MCF 10A (cell line): ENCODE measurements at regions not wholly inside any gene's neighbourhood (a gene's known extent, or its start where the extent isn't known, plus 50 kb on each side); places are given as distances from the start of the nearest gene placed in this dataset.

ENCODE experiments used
- BruUV-seq: library from RNA; stranded (reverse); fragments of 400-500 nt; replicated peaks from 2 replicates; lab custom pipeline; 2021; lab: Mats Ljungman, UMichigan
- CTCF ChIA-PET: fragments of 300-600 bp; sonication (Branson Sonifier 250); formaldehyde crosslinking; extraction: SDS; loops from one replicate; lab custom pipeline; 2021; ENCODE audit warnings: antibody characterized with exemption, inconsistent platforms; lab: Yijun Ruan, JAX
- POLR2A ChIA-PET: fragments of 300-600, 350-650 bp; sonication (Branson Sonifier 250); formaldehyde crosslinking; extraction: SDS; loops from one replicate; lab custom pipeline; 2020; ENCODE audit warnings: antibody characterized with exemption, inconsistent platforms; lab: Yijun Ruan, JAX
- DNase-seq: peaks from one replicate; pipeline ENCODE4 v3.0.0-alpha.2; 2018; ENCODE audit not compliant: unreplicated experiment
- H3K27ac Mint-ChIP-seq: one replicate; pipeline ENCODE4 v1.8.0; 2022; ENCODE audit warnings: mild to moderate bottlenecking, low read depth, mixed read lengths; ENCODE audit not compliant: unreplicated experiment
- H3K27me3 Mint-ChIP-seq: one replicate; pipeline ENCODE4 v1.8.0; 2022; ENCODE audit warnings: mixed read lengths; ENCODE audit not compliant: insufficient read depth, unreplicated experiment
- H3K36me3 Mint-ChIP-seq: one replicate; pipeline ENCODE4 v1.8.0; 2022; ENCODE audit warnings: mild to moderate bottlenecking, moderate library complexity, mixed read lengths; ENCODE audit not compliant: insufficient read depth, unreplicated experiment
- H3K4me1 Mint-ChIP-seq: one replicate; pipeline ENCODE4 v1.8.0; 2022; ENCODE audit warnings: mixed read lengths; ENCODE audit not compliant: insufficient read depth, unreplicated experiment
- H3K4me3 Mint-ChIP-seq: one replicate; pipeline ENCODE4 v1.8.0; 2022; ENCODE audit warnings: mild to moderate bottlenecking, moderate library complexity, mixed read lengths; ENCODE audit not compliant: unreplicated experiment
- H3K9me3 Mint-ChIP-seq: one replicate; pipeline ENCODE4 v1.8.0; 2022; ENCODE audit warnings: mixed read lengths; ENCODE audit not compliant: unreplicated experiment
- CTCF ChIP-seq: fragments of 200-600 bp; IDR thresholded peaks from one replicate; pipeline ENCODE4 v1.8.0; 2022; ENCODE audit warnings: antibody characterized with exemption, mild to moderate bottlenecking; ENCODE audit not compliant: unreplicated experiment
- intact Hi-C: fragments of 100-400 bp; cut with micrococcal nuclease; formaldehyde crosslinking; loops from 2 replicates; pipeline ENCODE4 v1.14.1; 2022

DNA sequence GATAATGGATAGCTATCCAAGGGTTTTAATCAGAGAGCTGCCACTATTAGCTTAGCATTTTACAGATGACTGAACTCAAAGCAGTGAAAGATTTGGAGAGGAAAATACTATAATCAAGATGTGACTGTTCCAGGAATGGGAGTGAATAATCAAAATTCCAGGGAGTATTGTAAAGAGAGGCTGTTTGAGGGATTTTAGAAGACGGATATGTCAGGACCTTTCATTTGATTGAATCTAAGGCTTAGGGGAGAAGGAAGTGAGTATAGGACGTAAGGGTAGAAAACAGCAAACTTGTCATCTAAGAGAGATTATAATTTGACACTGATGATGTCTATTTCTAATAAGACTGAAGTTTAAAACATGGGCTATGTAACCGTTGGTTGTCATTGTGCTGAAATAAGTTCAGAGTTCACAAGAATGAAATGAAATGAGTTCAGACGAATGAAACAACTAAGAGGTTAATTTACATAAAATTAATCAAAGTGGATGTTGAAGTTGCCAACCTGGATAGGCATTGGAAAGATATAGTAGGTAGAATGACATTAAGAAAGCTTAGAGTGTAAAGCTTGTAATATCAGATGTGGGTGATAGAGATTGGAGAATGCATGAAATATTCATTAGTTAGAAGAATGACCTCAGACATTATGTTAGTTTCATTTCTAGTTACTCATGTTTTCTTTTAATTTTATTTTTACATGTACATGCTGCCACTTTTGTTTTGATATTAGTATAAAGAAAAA lies 842.8 kb downstream of the SI start:
- intact Hi-C loops: no loop called here

GRCh38 chr3:164233951-164234350 lies 844.3 kb downstream of the SI start:
- Mint-ChIP-seq H3K4me1 (peaks cover 9% of the 10 kb centered on the region), H3K4me3 (no peak overlapping the region), H3K27me3 (no peaks in the 10 kb centered on the region), H3K36me3 (no peaks in the 10 kb centered on the region), H3K27ac (no peak overlapping the region), H3K9me3 (no peaks in the 10 kb centered on the region)
- intact Hi-C loops: no loop called here
- no peak for DNase-seq
- ChIA-PET CTCF (no interaction called here), POLR2A (no interaction called here)
- no peak for TF ChIP-seq CTCF
- no TSS peak for BruUV-seq

More for the DNA sequence above, 842.8 kb downstream of the SI start:
- no peak for DNase-seq
- ChIA-PET POLR2A (no interaction called here), CTCF (no interaction called here)
- Mint-ChIP-seq H3K27ac (no peak overlapping the region), H3K9me3 (no peaks in the 10 kb centered on the region), H3K4me1 (peaks cover 9% of the 10 kb centered on the region), H3K36me3 (no peaks in the 10 kb centered on the region), H3K4me3 (no peak overlapping the region), H3K27me3 (no peaks in the 10 kb centered on the region)
- BruUV-seq: no TSS peak
- no peak for TF ChIP-seq CTCF

DNA sequence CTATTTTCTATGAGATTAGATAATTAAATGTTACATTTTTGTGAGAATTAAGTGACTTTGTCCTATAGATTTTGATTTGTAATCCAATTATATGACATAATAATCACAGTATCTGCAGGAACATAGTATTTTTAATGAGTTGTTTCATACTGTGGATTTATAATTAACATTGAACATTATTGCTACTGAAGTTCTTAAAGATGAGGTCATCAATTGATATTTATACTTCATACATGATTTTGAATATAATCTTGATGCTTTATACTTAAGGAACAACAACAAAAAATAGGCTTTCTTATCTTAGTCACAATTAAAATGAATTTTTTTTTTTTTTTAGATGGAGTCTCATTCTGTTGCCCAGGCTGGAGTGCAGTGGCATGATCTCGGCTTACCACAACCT lies 846.6 kb downstream of the SI start:
- Mint-ChIP-seq H3K36me3 (no peaks in the 10 kb centered on the region), H3K27me3 (no peaks in the 10 kb centered on the region), H3K4me1 (peaks cover 9% of the 10 kb centered on the region), H3K9me3 (no peaks in the 10 kb centered on the region), H3K4me3 (no peak overlapping the region), H3K27ac (no peak overlapping the region)
- ChIA-PET CTCF (no interaction called here), POLR2A (no interaction called here)
- intact Hi-C loops: no loop called here
- BruUV-seq: no TSS peak
- no peak for DNase-seq
- no peak for TF ChIP-seq CTCF

- no peak overlapping the region for H3K4me3 Mint-ChIP-seq
- no peak for TF ChIP-seq CTCF
- BruUV-seq: no TSS peak
- no peaks in the 10 kb centered on the region for H3K36me3 Mint-ChIP-seq
- H3K4me1 Mint-ChIP-seq: peaks cover 6% of the 10 kb centered on the region
- DNase-seq: no peak
- H3K27ac Mint-ChIP-seq: no peak overlapping the region
- H3K27me3 Mint-ChIP-seq: no peaks in the 10 kb centered on the region
- CTCF ChIA-PET: interaction anchor here (0.7 kb wide), 2 partner anchors 82 to 1424 kb away, joined by 3 to 4 read pairs; no protein-coding TSS in a partner anchor
- intact Hi-C loops: no loop called here
- POLR2A ChIA-PET: interaction anchor here (0.7 kb wide), 1 partner anchor 1010 kb away, joined by 4 read pairs; no protein-coding TSS in a partner anchor
- no peaks in the 10 kb centered on the region for H3K9me3 Mint-ChIP-seq
These were observed 847.8 kb downstream of the SI start for GRCh38 chr3:164230385-164231094.
